B cell (primary cell): ENCODE measurements at regions not wholly inside any gene's neighbourhood (a gene's known extent, or its start where the extent isn't known, plus 50 kb on each side); places are given as distances from the start of the nearest gene placed in this dataset.

ENCODE experiments used
- ATAC-seq: fragments of 200-7000 bp; cut with Tn5 transposase; one replicate; pipeline ENCODE4 v1.10.0; 2021; ENCODE audit warnings: low read depth, mild to moderate bottlenecking, moderate number of reproducible peaks, moderate library complexity
- CTCF ChIA-PET: fragments of 350-600 bp; sonication (Branson Sonifier 250); formaldehyde crosslinking; loops from one replicate; lab custom pipeline; 2021; ENCODE audit warnings: antibody characterized with exemption, inconsistent platforms; lab: Charles Lee
- POLR2A ChIA-PET: fragments of 350-600 bp; sonication (Branson Sonifier 250); formaldehyde crosslinking; loops from one replicate; lab custom pipeline; 2021; ENCODE audit warnings: antibody characterized with exemption; lab: Charles Lee
- DNase-seq: peaks from one replicate; pipeline ENCODE4 v3.0.0; 2013
- H2AFZ ChIP-seq: 2 replicates; pipeline ENCODE4 v1.6.1; 2012; ENCODE audit warnings: mild to moderate bottlenecking, low read depth, low read length; ENCODE audit not compliant: insufficient read depth, poor library complexity, severe bottlenecking
- H3K27ac ChIP-seq, 2 donors: 1 replicate in 1 of 2; 2 replicates in 1 of 2; pipeline ENCODE4 v1.5.1; 2012 to 2013; ENCODE audit warnings: low read length in 2 of 2, mild to moderate bottlenecking in 2 of 2, moderate library complexity in 1 of 2
- H3K27me3 ChIP-seq, 4 experiments: fragments of 200-600 bp in 1 of 4; sonication (generic) in 1 of 4; replicated peaks in 1 of 4; 1 replicate in 2 of 4; 2 replicates in 2 of 4; pipeline versions ENCODE4 v1.6.1 to v1.7.0; 2013 to 2016; ENCODE audit warnings: low read length in 3 of 4, mild to moderate bottlenecking in 2 of 4, mixed read lengths in 1 of 4, moderate library complexity in 1 of 4; ENCODE audit not compliant: insufficient read depth in 4 of 4, control insufficient read depth in 3 of 4; ENCODE audit errors: control extremely low read depth in 1 of 4
- H3K36me3 ChIP-seq, 2 experiments: replicated peaks in 1 of 2; 1 replicate in 1 of 2; 2 replicates in 1 of 2; pipeline versions ENCODE4 v1.6.1 to v1.7.1; 2013; ENCODE audit warnings: low read length in 1 of 2; ENCODE audit not compliant: insufficient read depth in 2 of 2, control insufficient read depth in 1 of 2; ENCODE audit errors: control extremely low read depth in 1 of 2, extremely low read depth in 1 of 2
- H3K4me1 ChIP-seq, 2 donors: fragments of 200-600 bp in 1 of 2; sonication (generic) in 1 of 2; 1 replicate in 1 of 2; 2 replicates in 1 of 2; pipeline versions ENCODE4 v1.5.1 to v1.6.1; 2013 to 2017; ENCODE audit warnings: low read length in 2 of 2; ENCODE audit not compliant: control insufficient read depth in 2 of 2, insufficient read depth in 2 of 2
- H3K4me2 ChIP-seq: replicated peaks from 2 replicates; pipeline ENCODE3; 2012; ENCODE audit warnings: mild to moderate bottlenecking, low read depth, low read length; ENCODE audit not compliant: poor library complexity, severe bottlenecking
- H3K4me3 ChIP-seq, 5 experiments: fragments of 200-600 bp in 1 of 5; sonication (generic) in 1 of 5; 1 replicate in 3 of 5; 2 replicates in 2 of 5; pipeline versions ENCODE4 v1.5.1 to v1.7.0; 2011 to 2016; ENCODE audit warnings: low read length in 4 of 5, mild to moderate bottlenecking in 4 of 5, low read depth in 2 of 5, control low read depth in 1 of 5, moderate library complexity in 1 of 5; ENCODE audit not compliant: insufficient read depth in 1 of 5; ENCODE audit errors: control extremely low read depth in 1 of 5, extremely low read depth in 1 of 5
- H3K79me2 ChIP-seq: fragments of 200-600 bp; sonication (generic); one replicate; pipeline ENCODE4 v1.6.0; 2016; ENCODE audit warnings: low read length; ENCODE audit not compliant: control insufficient read depth, insufficient read depth
- H3K9ac ChIP-seq: fragments of 200-600 bp; sonication (generic); 2 replicates; pipeline ENCODE4 v1.6.1; 2017; ENCODE audit warnings: mild to moderate bottlenecking, low read length, moderate library complexity
- H3K9me3 ChIP-seq, 3 donors: one replicate each; pipeline versions ENCODE4 v1.6.1 to v1.7.1; 2013; ENCODE audit warnings: low read length in 2 of 3; ENCODE audit not compliant: control insufficient read depth in 2 of 3, insufficient read depth in 1 of 3; ENCODE audit errors: control extremely low read depth in 1 of 3
- H4K20me1 ChIP-seq: 2 replicates; pipeline ENCODE4 v1.6.0; 2012; ENCODE audit warnings: mild to moderate bottlenecking, low read length; ENCODE audit not compliant: insufficient read depth, control insufficient read depth, poor library complexity, severe bottlenecking
- H3K27ac Mint-ChIP-seq: one replicate; pipeline ENCODE4 v1.8.0; 2021; ENCODE audit warnings: mixed read lengths
- H3K27me3 Mint-ChIP-seq: one replicate; pipeline ENCODE4 v1.8.0; 2021; ENCODE audit warnings: mixed read lengths
- H3K4me1 Mint-ChIP-seq: one replicate; pipeline ENCODE4 v1.8.0; 2021; ENCODE audit warnings: mixed read lengths
- H3K4me3 Mint-ChIP-seq: one replicate; pipeline ENCODE4 v1.8.0; 2021; ENCODE audit warnings: mixed read lengths
- H3K9me3 Mint-ChIP-seq: one replicate; pipeline ENCODE4 v1.8.0; 2022; ENCODE audit warnings: mixed read lengths; ENCODE audit not compliant: insufficient read depth
- EZH2 ChIP-seq: IDR thresholded peaks from 2 replicates; pipeline ENCODE4 v1.6.1; 2012; ENCODE audit warnings: borderline replicate concordance, low read depth, mild to moderate bottlenecking, moderate library complexity, low read length; ENCODE audit not compliant: insufficient read depth, poor library complexity, severe bottlenecking
- WGBS: methylation state at CpG from one replicate; pipeline ENCODE4 v1.1.5; 2013; ENCODE audit warnings: missing lambda C conversion rate; ENCODE audit not compliant: insufficient coverage; 5-methylcytosine and 5-hydroxymethylcytosine counted together
- intact Hi-C: fragments of 100-400 bp; cut with micrococcal nuclease; formaldehyde crosslinking; loops from one replicate; pipeline ENCODE4 v1.10.0; 2022
- TF ChIP-seq, protein P1 (sequence below): fragments of 200-600 bp; IDR thresholded peaks from one replicate; pipeline ENCODE4 v1.8.0; 2022; ENCODE audit warnings: antibody characterized with exemption, mild to moderate bottlenecking

DNA sequence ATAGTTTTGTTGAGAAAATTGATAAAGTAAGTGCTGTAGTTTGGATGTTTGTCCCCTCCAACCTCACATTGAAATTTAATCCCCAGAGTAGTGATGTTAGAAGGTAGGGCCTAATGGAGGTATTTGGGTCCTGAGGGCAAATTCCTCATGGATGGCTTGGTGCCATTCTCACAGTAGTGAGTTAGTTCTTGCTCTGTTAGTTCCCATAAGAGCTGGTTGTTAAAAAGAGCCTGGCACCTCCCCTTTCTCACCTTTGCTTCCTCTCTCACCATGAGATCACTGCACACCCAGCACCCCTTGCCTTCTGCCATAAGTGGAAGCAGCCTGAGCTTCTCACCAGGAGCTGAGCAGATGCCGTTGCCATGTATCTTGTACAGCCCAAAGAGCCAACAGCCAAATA lies 354.8 kb upstream of the NFIA start:
- TF ChIP-seq, protein P1, sequence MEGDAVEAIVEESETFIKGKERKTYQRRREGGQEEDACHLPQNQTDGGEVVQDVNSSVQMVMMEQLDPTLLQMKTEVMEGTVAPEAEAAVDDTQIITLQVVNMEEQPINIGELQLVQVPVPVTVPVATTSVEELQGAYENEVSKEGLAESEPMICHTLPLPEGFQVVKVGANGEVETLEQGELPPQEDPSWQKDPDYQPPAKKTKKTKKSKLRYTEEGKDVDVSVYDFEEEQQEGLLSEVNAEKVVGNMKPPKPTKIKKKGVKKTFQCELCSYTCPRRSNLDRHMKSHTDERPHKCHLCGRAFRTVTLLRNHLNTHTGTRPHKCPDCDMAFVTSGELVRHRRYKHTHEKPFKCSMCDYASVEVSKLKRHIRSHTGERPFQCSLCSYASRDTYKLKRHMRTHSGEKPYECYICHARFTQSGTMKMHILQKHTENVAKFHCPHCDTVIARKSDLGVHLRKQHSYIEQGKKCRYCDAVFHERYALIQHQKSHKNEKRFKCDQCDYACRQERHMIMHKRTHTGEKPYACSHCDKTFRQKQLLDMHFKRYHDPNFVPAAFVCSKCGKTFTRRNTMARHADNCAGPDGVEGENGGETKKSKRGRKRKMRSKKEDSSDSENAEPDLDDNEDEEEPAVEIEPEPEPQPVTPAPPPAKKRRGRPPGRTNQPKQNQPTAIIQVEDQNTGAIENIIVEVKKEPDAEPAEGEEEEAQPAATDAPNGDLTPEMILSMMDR = no peak
- TF ChIP-seq EZH2 = no peak
- H3K4me2 ChIP-seq = no peak overlapping the region
- no CpG with 5 or more reads among the region's 1 CpG for WGBS
- no peaks in the 10 kb centered on the region for H3K4me1 ChIP-seq
- ATAC-seq = no peak
- H3K79me2 ChIP-seq = no peaks in the 10 kb centered on the region
- no peak overlapping the region for H3K27ac ChIP-seq
- ChIA-PET POLR2A (no interaction called here), CTCF (no interaction called here)
- DNase-seq = no peak
- no peak overlapping the region for H3K4me3 Mint-ChIP-seq
- no peaks in the 10 kb centered on the region for H4K20me1 ChIP-seq
- H3K4me1 Mint-ChIP-seq = no peaks in the 10 kb centered on the region
- H3K27me3 ChIP-seq = no peaks in the 10 kb centered on the region
- no peaks in the 10 kb centered on the region for H3K36me3 ChIP-seq
- no peaks in the 10 kb centered on the region for H3K27me3 Mint-ChIP-seq
- intact Hi-C loops = no loop called here
- H3K27ac Mint-ChIP-seq = no peak overlapping the region
- H3K9me3 Mint-ChIP-seq = no peaks in the 10 kb centered on the region
- peaks cover 0 to under 1% (median 0%) of the 10 kb centered on the region in 3 donors for H3K9me3 ChIP-seq
- H3K4me3 ChIP-seq = no peak overlapping the region
- no peak overlapping the region for H3K9ac ChIP-seq
- H2AFZ ChIP-seq = no peak overlapping the region

- H4K20me1 ChIP-seq = no peaks in the 10 kb centered on the region
- ChIA-PET POLR2A (no interaction called here), CTCF (no interaction called here)
- no peaks in the 10 kb centered on the region for H3K9me3 Mint-ChIP-seq
- no peaks in the 10 kb centered on the region for H3K4me1 Mint-ChIP-seq
- no peak overlapping the region for H3K4me3 Mint-ChIP-seq
- no peak overlapping the region for H3K4me3 ChIP-seq
- H3K36me3 ChIP-seq = no peaks in the 10 kb centered on the region
- H3K9me3 ChIP-seq = peaks cover 0 to 7% (median 0%) of the 10 kb centered on the region in 3 donors
- no peak overlapping the region for H3K27ac ChIP-seq
- H3K4me2 ChIP-seq = no peak overlapping the region
- no CpG with 5 or more reads among the region's 3 CpGs for WGBS
- no peaks in the 10 kb centered on the region for H3K27me3 Mint-ChIP-seq
- TF ChIP-seq, protein P1 = no peak
- TF ChIP-seq EZH2 = no peak
- H3K27me3 ChIP-seq = no peaks in the 10 kb centered on the region
- DNase-seq (no peak), ATAC-seq (no peak)
- intact Hi-C loops = no loop called here
- no peaks in the 10 kb centered on the region for H3K79me2 ChIP-seq
- H3K27ac Mint-ChIP-seq = no peak overlapping the region
- H3K4me1 ChIP-seq = no peaks in the 10 kb centered on the region
- no peak overlapping the region for H3K9ac ChIP-seq
- H2AFZ ChIP-seq = no peak overlapping the region
Observed at GRCh38 chr1:60716472-60716871, 365.9 kb upstream of the NFIA start.
